HG03469 (cell line): ENCODE measurements at regions not wholly inside any gene's neighbourhood (a gene's known extent, or its start where the extent isn't known, plus 50 kb on each side); places are given as distances from the start of the nearest gene placed in this dataset.

ENCODE experiments used
- ATAC-seq: cut with Tn5 transposase; IDR thresholded peaks from one replicate; pipeline ENCODE4 v1.9.1; 2021; ENCODE audit warnings: mild to moderate bottlenecking, moderate library complexity, moderate number of reproducible peaks; ENCODE audit not compliant: unreplicated experiment

DNA sequence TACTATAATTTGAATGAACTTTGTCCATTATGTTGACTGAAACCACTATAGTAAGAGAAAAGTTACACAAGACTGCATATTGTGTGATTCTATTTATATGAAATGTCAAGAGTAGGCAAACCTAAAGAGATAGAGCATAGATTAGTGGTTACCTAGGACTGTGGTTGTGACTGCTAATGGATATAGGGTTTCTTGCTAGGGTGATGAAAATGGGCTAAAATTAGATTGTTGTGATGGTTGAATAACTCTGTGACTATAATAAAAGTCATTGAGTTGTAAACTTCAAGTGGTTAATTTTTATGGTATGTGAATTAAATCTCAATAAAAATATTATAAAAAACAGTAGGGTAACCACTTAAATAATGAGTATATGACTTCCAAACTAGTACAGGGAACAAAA, 142.9 kb upstream of the AHR start:
- ATAC-seq: peak; percentile 38

- no peak for ATAC-seq
Observed at GRCh38 chr7:17158261-17158660, 140.2 kb upstream of the AHR start.

DNA sequence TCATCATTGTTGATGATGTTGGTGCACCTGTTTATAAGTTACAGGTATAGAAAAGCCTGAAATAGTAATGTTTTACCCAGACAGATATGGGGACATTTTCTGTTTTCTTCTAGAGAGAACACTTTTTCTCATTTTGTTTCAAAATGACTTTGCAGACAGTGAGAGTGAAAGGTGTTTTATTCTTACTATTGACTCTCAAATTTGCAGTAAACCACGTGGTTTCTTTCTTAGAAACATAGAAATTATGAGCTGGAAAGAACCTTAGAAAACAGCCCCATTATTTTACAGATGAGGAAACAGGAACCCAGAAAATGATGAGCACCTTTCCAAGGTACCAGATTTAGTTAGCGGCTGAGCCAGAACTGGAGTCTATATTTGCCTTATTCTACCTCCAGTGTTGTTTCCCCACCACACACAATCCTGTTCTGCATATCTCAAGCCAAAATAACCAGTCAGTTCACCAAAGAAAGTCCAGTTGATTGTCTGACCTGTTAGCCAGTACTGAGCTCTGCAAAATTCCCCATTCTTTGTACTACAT, 138.9 kb upstream of the AHR start:
- ATAC-seq: peak; percentile 68

DNA sequence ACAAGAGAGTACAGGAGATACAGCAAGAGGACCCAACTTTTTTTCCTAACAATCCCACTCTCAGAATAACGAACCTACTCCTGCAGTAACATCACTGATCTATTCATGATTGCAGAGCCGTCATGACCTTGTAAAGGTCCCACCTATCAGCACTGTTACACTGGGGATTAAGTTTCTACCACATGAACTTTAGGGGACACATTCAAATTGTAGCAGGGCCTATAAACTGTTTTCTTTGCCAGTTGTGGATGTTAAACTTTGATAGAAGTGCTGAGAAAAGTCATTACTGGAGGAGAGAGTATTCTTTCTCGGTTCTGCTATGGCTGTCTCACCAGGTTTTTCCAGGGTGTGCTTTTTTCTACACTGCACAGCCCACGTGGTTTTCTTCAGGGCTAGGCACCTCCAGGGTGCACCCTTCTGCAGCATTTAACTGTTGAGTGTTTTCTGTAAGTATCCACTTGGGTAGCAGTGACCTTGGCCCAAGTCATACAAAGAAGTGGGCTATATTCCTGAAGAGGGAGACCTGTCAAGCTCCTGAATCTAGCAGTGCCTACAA, 131.6 kb upstream of the AHR start:
- peak; percentile 95 for ATAC-seq

DNA sequence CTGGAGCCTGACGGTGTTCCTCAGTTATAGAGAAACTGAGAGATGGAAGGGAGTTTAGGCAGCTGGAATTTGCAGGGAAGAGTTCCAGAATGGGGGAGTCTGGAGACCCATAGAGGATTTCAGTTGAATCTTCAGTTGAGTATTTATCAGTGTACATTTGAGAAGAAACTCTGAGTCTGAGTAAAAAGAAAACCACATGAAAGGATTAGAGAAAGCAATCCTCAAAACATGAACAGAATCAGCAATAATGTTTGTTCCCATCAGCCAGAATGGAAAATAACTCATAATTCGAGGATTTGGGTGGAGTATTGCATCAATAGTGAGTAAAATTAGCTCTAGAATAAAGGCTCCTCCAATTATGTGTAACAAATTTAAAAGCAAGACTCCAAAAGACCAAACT, 130.0 kb upstream of the AHR start:
- no peak for ATAC-seq

DNA sequence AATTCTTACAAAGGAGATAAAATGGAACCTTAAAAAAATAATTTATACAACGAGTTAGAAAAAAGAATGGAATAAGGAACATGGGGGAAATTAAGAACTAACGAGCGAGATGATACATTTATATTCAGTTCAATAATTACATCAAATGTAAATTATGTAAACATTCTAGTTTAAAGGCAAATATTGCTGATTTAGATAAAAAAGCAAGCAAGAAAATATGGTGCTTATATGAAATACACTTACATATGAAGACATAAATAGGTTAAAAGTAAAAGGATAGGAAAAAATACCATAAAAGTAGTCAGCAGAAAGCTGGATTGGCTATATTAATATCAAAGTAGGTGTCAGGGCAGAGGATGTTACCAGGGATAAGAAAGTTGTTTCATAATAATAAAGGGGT, 127.0 kb upstream of the AHR start:
- no peak for ATAC-seq

- no peak for ATAC-seq
Observed at GRCh38 chr7:17176371-17177032, 122.0 kb upstream of the AHR start.

DNA sequence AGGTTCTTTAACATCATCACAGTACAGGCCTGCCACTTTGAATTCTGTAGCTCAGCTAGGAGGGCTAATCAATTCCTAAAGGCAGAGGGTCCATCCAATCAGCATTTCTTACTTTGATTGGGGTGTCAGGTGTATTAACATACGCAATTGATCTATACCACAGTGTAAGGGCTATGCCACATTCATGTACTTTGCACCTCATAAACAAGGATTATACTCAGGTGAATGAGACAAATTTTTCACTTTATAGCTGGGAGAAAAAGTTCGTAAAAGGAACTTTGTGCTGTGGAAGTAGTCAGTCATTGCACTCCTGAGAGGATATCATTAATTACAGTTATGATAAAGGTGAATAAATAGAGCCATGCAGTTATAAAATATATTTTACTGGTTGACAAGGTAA, 119.9 kb upstream of the AHR start:
- no peak for ATAC-seq

- no peak for ATAC-seq
Observed at GRCh38 chr7:17181482-17181881, 117.0 kb upstream of the AHR start.

DNA sequence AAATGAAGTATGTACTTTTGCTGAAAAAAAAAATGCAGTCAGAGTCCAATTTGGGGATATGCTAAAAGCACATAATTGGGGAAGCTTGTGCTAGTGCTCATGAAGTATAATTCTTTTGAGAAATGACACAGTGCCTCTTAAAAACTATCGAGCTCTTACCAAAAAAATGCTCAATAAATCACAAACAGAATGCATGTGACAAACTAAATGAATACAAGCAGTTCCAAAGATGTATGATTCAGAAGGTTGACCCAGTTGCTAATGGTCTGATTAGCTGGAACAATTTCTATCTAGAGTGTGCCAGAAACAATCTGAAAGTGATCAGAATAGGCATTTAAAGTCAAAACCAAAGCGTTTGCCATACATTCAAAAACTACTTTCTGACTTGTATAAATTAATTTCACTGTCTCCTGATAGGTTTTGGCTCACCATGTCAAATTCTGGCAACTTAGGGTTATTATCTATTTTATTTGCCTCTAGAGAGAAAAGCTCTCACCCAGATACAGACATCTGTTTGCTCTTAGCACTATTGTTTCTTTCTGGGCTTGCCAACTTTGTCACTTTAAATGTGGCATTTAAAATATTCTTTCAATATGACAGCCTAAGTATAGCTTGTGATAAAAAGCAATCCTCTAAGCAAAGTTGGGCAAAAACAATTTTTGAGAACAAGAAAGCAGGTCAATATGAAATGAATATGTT, 114.7 kb upstream of the AHR start:
- ATAC-seq: no peak

DNA sequence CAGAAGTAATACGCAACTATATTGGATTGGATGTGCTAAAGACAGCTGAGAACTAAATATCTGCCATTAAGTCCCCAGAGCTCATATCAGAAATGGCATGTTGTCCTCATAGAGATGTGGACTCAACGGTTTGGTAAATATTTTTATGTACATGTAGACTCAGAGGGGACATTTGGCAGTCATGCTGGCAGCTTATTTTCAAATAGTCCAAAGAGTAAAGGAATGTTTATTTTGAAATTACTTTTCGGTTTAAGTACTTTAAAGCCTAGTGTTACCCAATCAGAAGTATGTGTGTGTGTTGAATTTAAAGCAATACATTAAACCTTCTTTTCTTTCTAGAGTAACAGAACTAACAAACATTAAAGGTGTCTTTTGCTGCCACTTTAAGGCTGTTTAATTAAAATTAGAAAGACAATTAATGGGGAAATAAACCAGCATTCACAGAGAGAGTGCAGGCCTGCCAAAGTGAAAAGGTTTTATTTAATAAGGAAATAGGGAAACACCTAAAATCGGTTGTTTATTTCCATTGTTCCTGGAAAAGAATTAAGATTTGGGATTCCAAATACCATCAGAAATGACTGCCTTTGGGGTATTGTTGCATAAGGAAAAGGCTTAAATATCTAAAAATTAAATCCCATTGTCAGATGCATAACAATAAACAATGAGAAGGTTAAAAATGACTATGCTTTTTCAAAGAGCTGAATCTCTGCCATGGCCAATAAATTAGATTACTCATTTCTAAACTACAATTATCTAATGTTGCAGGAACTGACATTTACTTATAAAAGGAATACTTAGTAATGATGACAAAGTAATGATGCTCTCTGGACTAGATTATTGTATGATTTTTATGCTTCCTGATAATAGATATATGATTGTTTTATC, 113.4 kb upstream of the AHR start:
- peak; percentile 18 for ATAC-seq

DNA sequence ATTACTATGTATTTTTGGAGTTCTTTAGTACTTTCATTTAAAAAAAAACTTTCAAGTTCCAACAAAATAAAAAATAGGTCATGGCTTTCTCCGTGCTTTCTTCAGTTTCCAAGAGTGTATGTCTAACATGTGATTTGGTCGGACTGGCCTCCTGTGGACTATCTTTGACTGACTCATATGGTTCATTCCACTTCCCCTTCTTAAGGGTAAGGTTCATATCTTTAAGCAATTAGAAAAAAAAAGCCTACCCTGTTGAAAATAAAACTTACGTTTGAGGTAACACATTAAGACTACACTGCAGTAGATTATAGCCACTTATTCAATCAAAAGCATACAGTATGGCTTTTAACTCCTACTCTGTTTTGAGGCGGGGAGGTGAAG, 112.8 kb upstream of the AHR start:
- peak; percentile 99 for ATAC-seq

DNA sequence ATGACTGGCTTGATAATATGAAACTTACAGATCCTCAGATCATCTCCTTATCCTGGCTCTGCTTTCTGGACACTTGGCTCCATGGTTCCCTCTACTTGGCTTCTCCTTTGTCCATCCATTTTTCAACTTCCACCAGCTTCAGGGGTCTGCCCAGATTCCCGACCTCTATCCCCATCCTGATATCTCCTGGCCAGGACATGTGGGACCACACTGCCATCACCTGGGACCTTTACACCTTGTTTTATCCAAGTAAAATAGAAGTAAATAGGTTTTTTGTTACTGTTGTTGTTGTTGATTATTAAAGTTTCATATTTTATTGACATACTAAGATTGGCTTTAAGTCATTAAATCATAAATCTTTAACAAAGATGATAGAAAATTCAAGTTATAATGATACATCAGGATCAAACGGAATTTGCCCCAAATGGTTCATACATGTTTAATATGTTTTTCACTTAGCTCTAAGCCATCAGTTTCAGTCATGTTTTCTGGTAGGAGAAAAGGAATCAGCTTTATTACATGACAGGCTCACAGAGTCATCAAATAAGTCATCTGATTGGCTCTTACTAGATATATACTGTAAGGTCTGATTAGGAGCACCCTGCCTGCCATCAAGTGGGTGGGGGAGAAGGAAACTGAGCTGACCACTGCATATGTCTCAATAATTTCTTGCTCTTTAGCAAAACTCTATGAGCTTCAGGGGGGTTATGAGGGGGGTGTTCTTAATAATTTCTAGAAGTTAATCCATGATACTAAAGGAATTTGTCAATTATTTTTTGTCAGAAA, 111.5 kb upstream of the AHR start:
- no peak for ATAC-seq

GRCh38 chr7:17194656-17195055, 103.8 kb upstream of the AHR start:
- ATAC-seq: no peak

- peak; percentile 80 for ATAC-seq
Observed at GRCh38 chr7:17195576-17195975, 102.9 kb upstream of the AHR start.

DNA sequence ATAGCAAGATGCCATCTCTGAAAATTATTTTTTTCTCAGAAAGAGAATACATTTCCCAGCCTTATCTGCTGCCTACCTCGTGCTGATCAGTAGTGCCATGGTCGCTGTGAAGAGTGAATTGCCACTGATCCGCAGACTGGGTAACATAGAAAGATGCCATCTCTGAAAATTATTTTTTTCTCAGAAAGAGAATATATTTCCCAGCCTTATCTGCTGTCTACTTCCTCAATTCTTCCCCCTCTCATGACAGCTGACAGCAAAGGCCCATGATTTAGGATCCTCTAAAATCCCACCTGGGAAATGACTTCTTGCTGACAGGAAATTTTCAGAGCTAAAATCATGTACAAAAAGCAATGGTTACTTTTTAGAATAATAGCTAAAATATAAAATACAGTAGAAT, 92.5 kb upstream of the AHR start:
- no peak for ATAC-seq

- no peak for ATAC-seq
Observed at GRCh38 chr7:17206349-17206905, 92.0 kb upstream of the AHR start.

DNA sequence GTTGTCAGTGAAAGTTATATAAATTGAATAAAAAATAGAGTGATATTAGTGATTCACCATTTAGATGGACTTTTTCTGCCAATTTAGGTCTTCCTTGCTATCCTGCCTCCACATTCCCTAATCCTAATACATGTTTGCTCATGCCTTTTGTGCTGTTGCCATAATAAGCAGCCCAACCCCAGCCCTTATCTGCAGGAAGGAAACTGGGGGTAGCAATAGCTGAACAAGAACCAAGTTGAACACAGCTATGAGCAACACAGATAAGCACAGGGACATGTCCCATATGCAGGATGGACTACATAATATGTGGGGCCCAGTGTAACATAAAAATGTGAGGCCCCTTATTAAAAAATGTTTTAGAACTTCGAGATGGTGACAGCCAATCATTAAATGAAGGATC, 91.2 kb upstream of the AHR start:
- no peak for ATAC-seq

- no peak for ATAC-seq
Observed at GRCh38 chr7:17209101-17209500, 89.4 kb upstream of the AHR start.

DNA sequence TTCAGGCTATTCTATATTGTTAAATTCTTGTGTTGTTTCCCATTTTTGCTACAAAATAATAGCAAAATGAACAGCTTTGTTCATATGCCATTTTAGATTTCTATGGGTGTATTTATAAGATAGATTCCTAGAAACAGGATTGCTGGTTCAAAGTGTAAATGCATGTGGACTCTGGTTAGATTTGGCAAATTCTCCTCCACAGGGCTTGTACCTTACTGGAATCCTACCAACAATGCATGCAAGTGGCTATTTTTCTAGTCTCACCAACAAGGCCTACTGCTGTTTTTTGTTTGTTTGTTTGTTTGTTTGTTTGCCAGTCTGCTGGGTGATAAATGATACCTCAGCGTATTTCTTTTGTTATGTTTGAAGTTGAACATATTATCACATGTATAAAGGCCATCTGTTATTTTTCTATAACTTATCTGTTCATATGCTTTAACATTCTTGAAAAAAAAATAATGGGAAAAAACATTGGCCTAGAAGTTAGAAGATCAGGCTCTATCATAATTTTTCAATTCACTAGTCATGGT, 87.1 kb upstream of the AHR start:
- no peak for ATAC-seq
